ENCODE measurements at regions not wholly inside any gene's neighbourhood (a gene's known extent, or its start where the extent isn't known, plus 50 kb on each side); places are given as distances from the start of the nearest gene placed in this dataset.

GRCh38 chr2:83596592-83597282, 862.3 kb downstream of the SUCLG1 start:
- no peak for DNase-seq

GRCh38 chr2:83595926-83596325, 863.2 kb downstream of the SUCLG1 start:
- DNase-seq = no peak

GRCh38 chr2:83595121-83595690, 863.9 kb downstream of the SUCLG1 start:
- no peak for DNase-seq

GRCh38 chr2:83594241-83595120, 864.6 kb downstream of the SUCLG1 start:
- no peak for DNase-seq

GRCh38 chr2:83587309-83587708, 871.8 kb downstream of the SUCLG1 start:
- DNase-seq = no peak

GRCh38 chr2:83585250-83585649, 873.8 kb downstream of the SUCLG1 start:
- DNase-seq = no peak

GRCh38 chr2:83584672-83585071, 874.4 kb downstream of the SUCLG1 start:
- DNase-seq = no peak

GRCh38 chr2:83582589-83582988, 876.5 kb downstream of the SUCLG1 start:
- DNase-seq = no peak

GRCh38 chr2:83579507-83579906, 879.6 kb downstream of the SUCLG1 start:
- no peak for DNase-seq

GRCh38 chr2:83578405-83578804, 880.7 kb downstream of the SUCLG1 start:
- DNase-seq = no peak

- no peak for DNase-seq
Measured at GRCh38 chr2:83574614-83575013, 884.5 kb downstream of the SUCLG1 start.

GRCh38 chr2:83573060-83573459, 886.0 kb downstream of the SUCLG1 start:
- DNase-seq = no peak

GRCh38 chr2:83572400-83572799, 886.7 kb downstream of the SUCLG1 start:
- DNase-seq = no peak

- no peak for DNase-seq
Measured at GRCh38 chr2:83567551-83567950, 891.5 kb downstream of the SUCLG1 start.

GRCh38 chr2:83565626-83566025, 893.5 kb downstream of the SUCLG1 start:
- DNase-seq = no peak

- no peak for DNase-seq
Measured at GRCh38 chr2:83565181-83565580, 893.9 kb downstream of the SUCLG1 start.

- no peak for DNase-seq
Measured at GRCh38 chr2:83561592-83561991, 897.5 kb downstream of the SUCLG1 start.

GRCh38 chr2:83536556-83536955, 922.5 kb downstream of the SUCLG1 start:
- DNase-seq = no peak

- no peak for DNase-seq
Measured at GRCh38 chr2:83534416-83534815, 924.7 kb downstream of the SUCLG1 start.

GRCh38 chr2:83531206-83531826, 927.8 kb downstream of the SUCLG1 start:
- no peak for DNase-seq

- no peak for DNase-seq
Measured at GRCh38 chr2:83528767-83529166, 930.3 kb downstream of the SUCLG1 start.

- no peak for DNase-seq
Measured at GRCh38 chr2:83522891-83523493, 936.1 kb downstream of the SUCLG1 start.

Measured in activated T-cell treated with anti-CD3 and anti-CD28 coated beads for 4 hours (primary cell).